ENCODE measurements at regions not wholly inside any gene's neighbourhood (a gene's known extent, or its start where the extent isn't known, plus 50 kb on each side); places are given as distances from the start of the nearest gene placed in this dataset.

GRCh38 chr7:46357290-46357689, 436.2 kb upstream of the IGFBP3 start:
- H3K79me1 ChIP-seq (ENCODE audit: low read depth, low read length), result no peaks in the 10 kb centered on the region
- H3K4me1 ChIP-seq (replicated peaks in 1 of 4; ENCODE audit: control insufficient read depth in 3 of 4, insufficient read depth in 4 of 4, low read length in 3 of 4), result peaks cover 0 to 4% (median 0%) of the 10 kb centered on the region in 4 experiments; a peak in 1 of 7 replicates
- H4K20me1 ChIP-seq (replicated peaks in 1 of 2; ENCODE audit: control insufficient read depth in 1 of 2, insufficient read depth in 2 of 2, low read length in 2 of 2), result no peaks in the 10 kb centered on the region
- H4K5ac ChIP-seq (ENCODE audit: insufficient read length, low read depth, low read length), result no peak overlapping the region
- H2AFZ ChIP-seq (ENCODE audit: low read length), result no peak overlapping the region
- H3K23ac ChIP-seq (ENCODE audit: insufficient read length), result no peak overlapping the region
- peaks cover 0 to 1% (median 0%) of the 10 kb centered on the region in 4 experiments; a peak in 1 of 7 replicates for H3K27me3 ChIP-seq (replicated peaks in 1 of 4; ENCODE audit: control insufficient read depth in 3 of 4, extremely low read depth in 1 of 4, insufficient read depth in 3 of 4, low read length in 3 of 4)
- no peaks in the 10 kb centered on the region for H3K23me2 ChIP-seq (ENCODE audit: low read depth, low read length)
- DNase-seq (ENCODE audit: low read depth in 1 of 2, low spot score in 2 of 2) (no peak), FAIRE-seq (no peak)
- H3K4me3 ChIP-seq (ENCODE audit: extremely low read depth in 1 of 4, insufficient read depth in 2 of 4, low read depth in 3 of 4, low read length in 4 of 4), result no peak overlapping the region
- H3K4me2 ChIP-seq (ENCODE audit: insufficient read depth in 1 of 2, low read depth in 2 of 2, low read length in 2 of 2), result no peak overlapping the region
- no peak overlapping the region for H2AK5ac ChIP-seq (ENCODE audit: low read depth, low read length)
- no peaks in the 10 kb centered on the region for H3K9me3 ChIP-seq (ENCODE audit: insufficient read depth in 2 of 2, low read depth in 1 of 2, low read length in 1 of 2)
- no peak overlapping the region for H3K27ac ChIP-seq (ENCODE audit: low read depth, low read length)
- H4K91ac ChIP-seq (replicated peaks; ENCODE audit: insufficient read length, low read length), result no peak overlapping the region
- no peak overlapping the region for H3K9ac ChIP-seq (replicated peaks in 1 of 4; ENCODE audit: extremely low read depth in 1 of 4, low read depth in 3 of 4, low read length in 3 of 4)
- H3K36me3 ChIP-seq (ENCODE audit: control insufficient read depth in 2 of 4, insufficient read depth in 4 of 4, low read length in 3 of 4), result no peaks in the 10 kb centered on the region
- CTCF ChIA-PET (ENCODE audit: partially characterized antibody), result interaction anchor here (0.9 to 4.6 kb wide), 3 partner anchors 434 to 744 kb away, joined by 3 to 63 read pairs (median 5); partner anchors contain the start of gene IGFBP3
- no peaks in the 10 kb centered on the region for H3K79me2 ChIP-seq (ENCODE audit: control insufficient read depth in 1 of 2, insufficient read depth in 2 of 2, low read length in 2 of 2)
- H3K14ac ChIP-seq (ENCODE audit: insufficient read length), result no peak overlapping the region
- 90% methylated on average over 2 of the region's 2 CpGs; no CpG with 5 or more reads in 1 of the 2 experiments for WGBS, 2 experiments (ENCODE audit: extremely low coverage in 1 of 2, insufficient coverage in 1 of 2, insufficient read length in 1 of 2, insufficient replicate concordance in 2 of 2, low coverage in 1 of 2, low lambda C conversion rate in 2 of 2, missing lambda C conversion rate in 1 of 2)
- no peak overlapping the region for H2BK20ac ChIP-seq (ENCODE audit: low read length)
- no peak overlapping the region for H2BK5ac ChIP-seq (ENCODE audit: low read depth, low read length)
- no peak overlapping the region for H3K4ac ChIP-seq (replicated peaks; ENCODE audit: insufficient read length, low read depth, low read length)
- H3K56ac ChIP-seq (replicated peaks; ENCODE audit: insufficient read length, low read depth, low read length), result no peak overlapping the region
- no peak overlapping the region for H2BK15ac ChIP-seq (ENCODE audit: low read length)
- no peak overlapping the region for H3K18ac ChIP-seq (ENCODE audit: extremely low read depth, low read length)
- H2BK12ac ChIP-seq (ENCODE audit: low read depth, low read length), result no peak overlapping the region
- no peak overlapping the region for H4K8ac ChIP-seq (ENCODE audit: extremely low read depth, insufficient read depth, low read length)
- no peak overlapping the region for H2BK120ac ChIP-seq (replicated peaks; ENCODE audit: low read depth, low read length)
- POLR2A ChIA-PET (ENCODE audit: partially characterized antibody), result no interaction called here
- TF ChIP-seq ASH2L (IDR thresholded peaks at IDR 0.05; ENCODE audit: low read length) (no peak), NRF1 (IDR thresholded peaks at IDR 0.05; ENCODE audit: low read depth, low read length) (no peak), SP2 (IDR thresholded peaks at IDR 0.05; ENCODE audit: low read length) (no peak), NANOG (IDR thresholded peaks at IDR 0.05; ENCODE audit: insufficient read depth, low read depth, low read length, poor library complexity, severe bottlenecking) (no peak), SIRT6 (IDR thresholded peaks at IDR 0.05; ENCODE audit: low read length) (no peak), CREB1 (IDR thresholded peaks at IDR 0.05) (no peak), SP1 (IDR thresholded peaks at IDR 0.05; ENCODE audit: low read depth, low read length) (no peak), JUND (IDR thresholded peaks at IDR 0.05; ENCODE audit: low read length) (no peak), RNF2 (IDR thresholded peaks at IDR 0.05; ENCODE audit: borderline replicate concordance, low read depth, low read length, missing control alignments, poor library complexity, severe bottlenecking) (no peak), CTBP2 (IDR thresholded peaks at IDR 0.05; ENCODE audit: borderline replicate concordance, insufficient read depth, insufficient read length, low read length) (no peak), GTF2F1 (IDR thresholded peaks at IDR 0.05; ENCODE audit: borderline replicate concordance, low read depth, low read length) (no peak), KDM1A (IDR thresholded peaks at IDR 0.05; ENCODE audit: borderline replicate concordance, low read length) (no peak), KDM5A (IDR thresholded peaks at IDR 0.05; ENCODE audit: low read length) (no peak), GABPA (IDR thresholded peaks at IDR 0.05; ENCODE audit: borderline replicate concordance, insufficient read depth, low read length) (no peak), BACH1 (IDR thresholded peaks at IDR 0.05; ENCODE audit: low read length) (no peak), BRCA1 (IDR thresholded peaks at IDR 0.05; ENCODE audit: low read depth, low read length) (no peak)

All from H1 (cell line).